Stomach (tissue), 8 donors: ENCODE measurements at regions not wholly inside any gene's neighbourhood (a gene's known extent, or its start where the extent isn't known, plus 50 kb on each side); places are given as distances from the start of the nearest gene placed in this dataset.

Source experiments
- DNase-seq, 2 donors: peaks; one replicate each; pipeline versions ENCODE4 v3.0.0 to v3.0.0-alpha.2; 2013 to 2019
- H3K27ac ChIP-seq, 5 donors: fragments of 200-600 bp in 4 of 5; sonication (generic) in 4 of 5; one replicate each; pipeline ENCODE4 v1.5.1; 2013 to 2019; ENCODE audit warnings: mild to moderate bottlenecking in 1 of 5, moderate library complexity in 1 of 5
- H3K27me3 ChIP-seq, 3 donors: fragments of 200-600 bp; sonication (generic); one replicate each; pipeline ENCODE4 v1.5.1; 2017 to 2019; ENCODE audit warnings: mixed run types in 1 of 3
- H3K36me3 ChIP-seq, 4 donors: fragments of 200-600 bp; sonication (generic); 1 replicate in 3 of 4; 2 replicates in 1 of 4; pipeline ENCODE4 v1.5.1; 2016 to 2019
- H3K4me1 ChIP-seq, 4 donors: fragments of 200-600 bp; sonication (generic); one replicate each; pipeline ENCODE4 v1.5.1; 2016 to 2019
- H3K4me3 ChIP-seq, 4 donors: fragments of 200-600 bp; sonication (generic) in 3 of 4; one replicate each; pipeline ENCODE4 v1.5.1; 2016 to 2019; ENCODE audit warnings: mild to moderate bottlenecking in 1 of 4
- H3K9me3 ChIP-seq, 4 donors: fragments of 200-600 bp; sonication (generic); one replicate each; pipeline ENCODE4 v1.5.1; 2016 to 2019
- CTCF ChIP-seq, 7 experiments: fragments of 450-650 bp in 4 of 7; fragments of 200-600 bp in 3 of 7; sonication (generic) in 3 of 7; IDR thresholded peaks; one replicate each; pipeline ENCODE4 v1.5.1; 2016 to 2019; ENCODE audit warnings: antibody characterized with exemption in 7 of 7, control low read depth in 2 of 7, mild to moderate bottlenecking in 1 of 7
- EP300 ChIP-seq: sonication (generic); formaldehyde crosslinking; IDR thresholded peaks from one replicate; pipeline ENCODE4 v1.6.1; 2017; ENCODE audit warnings: antibody characterized with exemption
- POLR2A ChIP-seq, 4 donors: fragments of 450-650 bp; IDR thresholded peaks; one replicate each; pipeline ENCODE4 v1.6.1; 2016; ENCODE audit warnings: antibody characterized with exemption in 4 of 4, control low read depth in 2 of 4, mild to moderate bottlenecking in 1 of 4, moderate library complexity in 1 of 4
- POLR2AphosphoS5 ChIP-seq, 3 donors: sonication (generic); formaldehyde crosslinking; IDR thresholded peaks; one replicate each; pipeline ENCODE4 v1.6.1; 2016; ENCODE audit warnings: antibody characterized with exemption in 3 of 3
- WGBS, 5 donors: extraction: QIAGEN DNeasy Blood & Tissue Kit in 3 of 5; methylation state at CpG; one replicate each; pipeline versions ENCODE4 v1.1.5 to v1.1.7; 2013 to 2018; 5-methylcytosine and 5-hydroxymethylcytosine counted together
- intact Hi-C: fragments of 100-400 bp; cut with DNase I; formaldehyde crosslinking; loops from one replicate; pipeline ENCODE4 v1.15.1; 2023; ENCODE audit warnings: low total_unique reads
- donor health status: healthy with polysubstance abuse.
- donor health status: Bipolar disorder and iron deficiency.
- donor health status: healthy.

- Histone ChIP-seq H3K36me3 (no peaks in the 10 kb centered on the region), H3K27me3 (no peaks in the 10 kb centered on the region), H3K4me3 (no peak overlapping the region), H3K4me1 (peaks cover 0 to 8% (median 2%) of the 10 kb centered on the region in 4 donors), H3K9me3 (no peaks in the 10 kb centered on the region), H3K27ac (no peak overlapping the region)
- no peak for TF ChIP-seq EP300
- no peak for TF ChIP-seq CTCF (IDR thresholded peaks at IDR 0.05)
- no peak for TF ChIP-seq POLR2A (IDR thresholded peaks at IDR 0.05)
- no peak for TF ChIP-seq POLR2AphosphoS5 (IDR thresholded peaks at IDR 0.05)
- intact Hi-C loops = no loop called here
- 74 to 86% (median 81%) methylated on average over 5 to 7 of the region's 7 CpGs for WGBS, 5 donors
- no peak for DNase-seq
Observed at GRCh38 chr2:47657886-47658489, 87.2 kb upstream of the KCNK12 start.

DNA sequence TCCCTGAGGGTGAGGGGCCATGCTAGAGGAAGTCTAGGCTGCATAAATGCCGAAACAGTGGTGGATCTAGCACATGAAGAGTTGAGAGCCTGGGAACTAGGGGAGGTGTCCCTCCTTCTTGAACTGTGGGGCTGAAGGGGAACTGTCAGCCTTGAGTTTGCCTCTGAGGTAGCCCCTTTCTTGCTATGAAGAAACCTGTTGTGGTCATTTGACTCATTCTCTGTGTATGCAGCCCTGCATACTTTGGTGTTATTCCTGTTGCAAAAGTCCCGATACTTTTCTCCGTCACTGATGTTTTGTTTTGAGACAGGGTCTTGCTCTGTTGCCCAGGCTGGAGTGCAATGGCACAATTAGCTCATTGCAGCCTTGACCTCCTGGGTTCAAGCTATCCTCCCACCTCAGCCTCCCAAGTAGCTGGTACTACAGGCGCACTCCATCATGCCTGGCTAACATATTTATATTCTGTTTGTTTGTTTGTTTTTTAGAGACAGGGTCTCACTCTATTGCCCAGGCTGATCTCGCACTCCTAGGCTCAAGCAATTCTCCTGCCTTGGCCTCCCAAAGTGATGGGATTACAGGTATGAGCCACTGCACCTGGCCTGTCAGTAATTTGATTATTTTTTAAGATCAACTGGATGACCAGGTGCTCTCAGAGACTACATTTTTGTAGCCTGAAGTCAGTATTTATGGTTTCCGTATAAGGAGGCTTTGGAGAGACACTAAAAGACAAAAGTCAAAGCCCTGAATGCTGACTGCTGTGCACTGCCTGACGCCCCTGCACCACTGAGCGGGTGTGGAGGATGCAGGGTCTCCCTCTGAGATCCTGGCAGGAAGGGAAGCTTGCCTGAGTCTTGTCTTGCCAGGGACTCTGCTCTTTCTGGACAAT lies 86.2 kb upstream of the KCNK12 start:
- intact Hi-C loops = no loop called here

GRCh38 chr2:47655563-47655880 lies 84.7 kb upstream of the KCNK12 start:
- no peak overlapping the region for H3K27ac ChIP-seq
- H3K27me3 ChIP-seq = no peaks in the 10 kb centered on the region
- TF ChIP-seq POLR2A (IDR thresholded peaks at IDR 0.05) = no peak
- no peak for TF ChIP-seq EP300
- no peak for TF ChIP-seq POLR2AphosphoS5 (IDR thresholded peaks at IDR 0.05)
- TF ChIP-seq CTCF (IDR thresholded peaks at IDR 0.05) = no peak
- no peak overlapping the region for H3K4me3 ChIP-seq
- 72 to 90% (median 82%) methylated on average over 2 of the region's 2 CpGs for WGBS, 5 donors
- peaks cover 0 to 8% (median 2%) of the 10 kb centered on the region in 4 donors for H3K4me1 ChIP-seq
- no peak for DNase-seq
- intact Hi-C loops = no loop called here
- no peaks in the 10 kb centered on the region for H3K9me3 ChIP-seq
- no peaks in the 10 kb centered on the region for H3K36me3 ChIP-seq

More for the DNA sequence above, 86.2 kb upstream of the KCNK12 start:
- Histone ChIP-seq H3K4me3 (no peak overlapping the region), H3K36me3 (no peaks in the 10 kb centered on the region), H3K4me1 (peaks cover 0 to 8% (median 2%) of the 10 kb centered on the region in 4 donors), H3K27me3 (no peaks in the 10 kb centered on the region), H3K27ac (no peak overlapping the region), H3K9me3 (no peaks in the 10 kb centered on the region)
- 87 to 93% (median 90%) methylated on average over 8 of the region's 8 CpGs for WGBS, 5 donors
- no peak for DNase-seq
- TF ChIP-seq POLR2AphosphoS5 (IDR thresholded peaks at IDR 0.05) (no peak), CTCF (IDR thresholded peaks at IDR 0.05) (no peak), POLR2A (IDR thresholded peaks at IDR 0.05) (no peak), EP300 (no peak)

GRCh38 chr2:47654790-47655562 lies 84.2 kb upstream of the KCNK12 start:
- intact Hi-C loops = no loop called here
- no peak overlapping the region for H3K27ac ChIP-seq

More at GRCh38 chr2:47654790-47655562, 84.2 kb upstream of the KCNK12 start:
- TF ChIP-seq POLR2AphosphoS5 (IDR thresholded peaks at IDR 0.05) (no peak), EP300 (no peak)
- Histone ChIP-seq H3K36me3 (no peaks in the 10 kb centered on the region), H3K27me3 (no peaks in the 10 kb centered on the region), H3K4me1 (peaks cover 0 to 8% (median 2%) of the 10 kb centered on the region in 4 donors), H3K9me3 (no peaks in the 10 kb centered on the region), H3K4me3 (no peak overlapping the region)
- 48 to 60% (median 58%) methylated on average over 12 to 15 of the region's 15 CpGs for WGBS, 5 donors
- peak in 1 of 2 donors; percentile 32 for DNase-seq
